Uterus (tissue), 2 donors: ENCODE measurements at regions not wholly inside any gene's neighbourhood (a gene's known extent, or its start where the extent isn't known, plus 50 kb on each side); places are given as distances from the start of the nearest gene placed in this dataset.

Source experiments
- POLR2A ChIP-seq, 2 donors: fragments of 450-650 bp; IDR thresholded peaks; one replicate each; pipeline ENCODE4 v1.6.1; 2016; ENCODE audit warnings: antibody characterized with exemption in 2 of 2, mild to moderate bottlenecking in 1 of 2, moderate library complexity in 1 of 2
- TF ChIP-seq, protein P1 (sequence below), 4 experiments: fragments of 200-600 bp in 2 of 4; fragments of 450-650 bp in 2 of 4; sonication (generic) in 2 of 4; IDR thresholded peaks; one replicate each; pipeline ENCODE4 v1.5.1; 2016 to 2019; ENCODE audit warnings: antibody characterized with exemption in 4 of 4, mild to moderate bottlenecking in 2 of 4, moderate library complexity in 1 of 4

DNA sequence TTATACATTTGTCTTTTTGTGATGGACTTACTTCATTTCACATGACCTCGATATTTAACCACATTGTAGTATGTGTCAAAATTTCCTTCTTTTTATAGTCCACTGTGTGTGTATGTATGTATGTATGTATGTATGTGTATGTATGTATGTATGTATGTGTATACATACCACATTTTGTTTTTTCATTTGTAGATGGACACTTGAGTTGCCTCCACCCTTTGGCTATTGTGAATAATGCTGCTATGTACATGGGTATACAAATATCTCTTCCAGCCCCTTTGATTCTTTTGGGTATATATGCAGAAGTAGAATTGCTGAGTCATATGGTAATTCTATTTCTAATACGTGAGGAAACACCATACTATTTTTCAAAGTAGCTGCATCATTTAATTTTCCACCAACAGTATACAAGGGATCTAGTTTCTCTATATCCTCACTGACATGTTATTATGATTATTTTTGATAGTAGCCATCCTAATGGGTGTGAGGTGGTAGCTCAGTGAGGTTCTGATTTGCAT, 228.2 kb downstream of the OPA1 start:
- TF ChIP-seq, protein P1, sequence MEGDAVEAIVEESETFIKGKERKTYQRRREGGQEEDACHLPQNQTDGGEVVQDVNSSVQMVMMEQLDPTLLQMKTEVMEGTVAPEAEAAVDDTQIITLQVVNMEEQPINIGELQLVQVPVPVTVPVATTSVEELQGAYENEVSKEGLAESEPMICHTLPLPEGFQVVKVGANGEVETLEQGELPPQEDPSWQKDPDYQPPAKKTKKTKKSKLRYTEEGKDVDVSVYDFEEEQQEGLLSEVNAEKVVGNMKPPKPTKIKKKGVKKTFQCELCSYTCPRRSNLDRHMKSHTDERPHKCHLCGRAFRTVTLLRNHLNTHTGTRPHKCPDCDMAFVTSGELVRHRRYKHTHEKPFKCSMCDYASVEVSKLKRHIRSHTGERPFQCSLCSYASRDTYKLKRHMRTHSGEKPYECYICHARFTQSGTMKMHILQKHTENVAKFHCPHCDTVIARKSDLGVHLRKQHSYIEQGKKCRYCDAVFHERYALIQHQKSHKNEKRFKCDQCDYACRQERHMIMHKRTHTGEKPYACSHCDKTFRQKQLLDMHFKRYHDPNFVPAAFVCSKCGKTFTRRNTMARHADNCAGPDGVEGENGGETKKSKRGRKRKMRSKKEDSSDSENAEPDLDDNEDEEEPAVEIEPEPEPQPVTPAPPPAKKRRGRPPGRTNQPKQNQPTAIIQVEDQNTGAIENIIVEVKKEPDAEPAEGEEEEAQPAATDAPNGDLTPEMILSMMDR (IDR thresholded peaks at IDR 0.05): no peak
- no peak for TF ChIP-seq POLR2A (IDR thresholded peaks at IDR 0.05)
